Fibroblast of pulmonary artery (primary cell): ENCODE measurements at regions not wholly inside any gene's neighbourhood (a gene's known extent, or its start where the extent isn't known, plus 50 kb on each side); places are given as distances from the start of the nearest gene placed in this dataset.

Experiments
- DNase-seq: peaks from one replicate; pipeline ENCODE4 v3.0.0-alpha.2; 2010; ENCODE audit warnings: low read depth
- H3K4me3 ChIP-seq: replicated peaks from 2 replicates; pipeline ENCODE4 v1.5.1; 2011; ENCODE audit warnings: low read depth, mild to moderate bottlenecking, control low read depth, low read length, moderate library complexity
- CTCF ChIP-seq: IDR thresholded peaks from 2 replicates; pipeline ENCODE4 v1.5.1; 2011; ENCODE audit warnings: mild to moderate bottlenecking, control low read depth, low read length, inconsistent platforms; ENCODE audit errors: missing control alignments

GRCh38 chr11:64472593-64473455, 82.9 kb upstream of the SLC22A11 start:
- no peak for DNase-seq
- TF ChIP-seq CTCF, result no peak
- H3K4me3 ChIP-seq, result no peak overlapping the region

GRCh38 chr11:64474680-64475079, 81.1 kb upstream of the SLC22A11 start:
- TF ChIP-seq CTCF, result no peak
- H3K4me3 ChIP-seq, result no peak overlapping the region
- DNase-seq, result no peak

GRCh38 chr11:64475145-64475544, 80.6 kb upstream of the SLC22A11 start:
- H3K4me3 ChIP-seq, result no peak overlapping the region
- no peak for DNase-seq
- no peak for TF ChIP-seq CTCF

- no peak for TF ChIP-seq CTCF
- no peak overlapping the region for H3K4me3 ChIP-seq
- DNase-seq, result no peak
Observed at GRCh38 chr11:64476881-64477280, 78.9 kb upstream of the SLC22A11 start.

- no peak for TF ChIP-seq CTCF
- no peak for DNase-seq
- H3K4me3 ChIP-seq, result no peak overlapping the region
Observed at GRCh38 chr11:64477675-64478074, 78.1 kb upstream of the SLC22A11 start.

- no peak for TF ChIP-seq CTCF
- H3K4me3 ChIP-seq, result no peak overlapping the region
- no peak for DNase-seq
Observed at GRCh38 chr11:64482588-64482987, 73.2 kb upstream of the SLC22A11 start.
